HepG2 (cell line): ENCODE measurements at regions not wholly inside any gene's neighbourhood (a gene's known extent, or its start where the extent isn't known, plus 50 kb on each side); places are given as distances from the start of the nearest gene placed in this dataset.

ENCODE experiments used
- ATAC-seq: fragments of 200-7000 bp; cut with Tn5 transposase; 3 replicates; pipeline ENCODE4 v1.9.1; 2020; ENCODE audit warnings: mild to moderate bottlenecking, moderate library complexity
- BruUV-seq: library from RNA; stranded (reverse); fragments of 400-500 nt; replicated peaks from 2 replicates; lab custom pipeline; 2021; lab: Mats Ljungman, UMichigan
- CTCF ChIA-PET: fragments of 300-600 bp; formaldehyde crosslinking; extraction: SDS; loops from one replicate; lab custom pipeline; 2021; ENCODE audit warnings: low total read pairs, inconsistent platforms, low intra/inter-chr PET ratio; lab: Yijun Ruan, JAX
- POLR2A ChIA-PET: fragments of 350-600 bp; sonication (Branson Sonifier 250); formaldehyde crosslinking; loops from one replicate; lab custom pipeline; 2020; ENCODE audit warnings: antibody characterized with exemption, inconsistent platforms; lab: Yijun Ruan, JAX
- DNase-seq: peaks from one replicate; pipeline ENCODE4 v3.0.0-alpha.2; 2015; ENCODE audit warnings: low spot score
- FAIRE-seq: peaks from 3 replicates; lab custom pipeline; 2011; peaks lifted over from hg19 to GRCh38; lab: Jason Lieb, UNC
- H2AFZ ChIP-seq: one replicate; pipeline ENCODE4 v1.6.1; 2011; ENCODE audit warnings: low read length, inconsistent platforms
- H3K27ac ChIP-seq: fragments of 300-600 bp; 3 replicates; pipeline ENCODE4 v1.8.0; 2011; ENCODE audit warnings: mixed run types, mild to moderate bottlenecking, mixed read lengths, low read length, inconsistent platforms; ENCODE audit not compliant: insufficient read depth; ENCODE audit errors: extremely low read length
- H3K27me3 ChIP-seq, 2 experiments: fragments of 200-600 bp in 1 of 2; 2 replicates in 1 of 2; 3 replicates in 1 of 2; pipeline versions ENCODE4 v1.6.0 to v1.8.0; 2011; ENCODE audit warnings: low read length in 2 of 2, mild to moderate bottlenecking in 2 of 2, moderate library complexity in 2 of 2, inconsistent platforms in 1 of 2; ENCODE audit not compliant: insufficient read depth in 2 of 2, control insufficient read depth in 1 of 2
- H3K36me3 ChIP-seq, 2 experiments: fragments of 200-600 bp in 1 of 2; replicated peaks in 1 of 2; 2 replicates in 1 of 2; 3 replicates in 1 of 2; pipeline versions ENCODE4 v1.5.1 to v1.8.0; 2011; ENCODE audit warnings: low read length in 2 of 2, inconsistent platforms in 1 of 2; ENCODE audit not compliant: insufficient read depth in 2 of 2, control insufficient read depth in 1 of 2
- H3K4me1 ChIP-seq: 2 replicates; pipeline ENCODE4 v1.5.1; 2012; ENCODE audit warnings: low read length, inconsistent platforms; ENCODE audit not compliant: insufficient read depth
- H3K4me2 ChIP-seq: 2 replicates; pipeline ENCODE4 v1.6.0; 2011; ENCODE audit warnings: low read depth, low read length, inconsistent platforms
- H3K4me3 ChIP-seq, 3 experiments: fragments of 200-600 bp in 1 of 3; sonication (generic), shearing (Covaris generic) in 1 of 3; replicated peaks in 1 of 3; 2 replicates each; pipeline ENCODE4 v1.5.1; 2011 to 2016; ENCODE audit warnings: low read length in 3 of 3, inconsistent platforms in 2 of 3, low read depth in 2 of 3, mild to moderate bottlenecking in 2 of 3, control low read depth in 1 of 3, mixed read lengths in 1 of 3; ENCODE audit not compliant: insufficient read depth in 1 of 3
- H3K79me2 ChIP-seq: one replicate; pipeline ENCODE4 v1.6.1; 2011; ENCODE audit warnings: low read length, inconsistent platforms; ENCODE audit not compliant: insufficient read depth
- H3K9ac ChIP-seq: 2 replicates; pipeline ENCODE4 v1.6.0; 2011; ENCODE audit warnings: mild to moderate bottlenecking, low read depth, low read length, inconsistent platforms; ENCODE audit not compliant: insufficient read depth
- H3K9me3 ChIP-seq: 2 replicates; pipeline ENCODE4 v1.5.1; 2012; ENCODE audit warnings: mild to moderate bottlenecking, low read length
- H4K20me1 ChIP-seq: 2 replicates; pipeline ENCODE4 v1.6.0; 2011; ENCODE audit warnings: inconsistent platforms, mild to moderate bottlenecking, low read length, moderate library complexity; ENCODE audit not compliant: insufficient read depth
- BCL3 ChIP-seq: sonication (generic); formaldehyde crosslinking; IDR thresholded peaks from 2 replicates; pipeline ENCODE4 v1.5.1; 2020; ENCODE audit warnings: mild to moderate bottlenecking, missing genetic modification reagents, moderate library complexity
- BCLAF1 ChIP-seq: fragments of 450-650 bp; IDR thresholded peaks from 2 replicates; pipeline ENCODE4 v1.6.1; 2017; ENCODE audit warnings: mild to moderate bottlenecking
- DPF2 ChIP-seq: sonication (generic); formaldehyde crosslinking; IDR thresholded peaks from 2 replicates; pipeline ENCODE4 v1.4.0; 2020; ENCODE audit warnings: mild to moderate bottlenecking, low read depth, missing genetic modification reagents, borderline replicate concordance
- HOMEZ ChIP-seq: IDR thresholded peaks from 2 replicates; pipeline ENCODE4 v1.6.1; 2016; ENCODE audit warnings: low read depth
- KDM4B ChIP-seq: sonication (generic); formaldehyde crosslinking; IDR thresholded peaks from 2 replicates; pipeline ENCODE4 v1.4.0; 2020; ENCODE audit warnings: missing genetic modification reagents
- SOX5 ChIP-seq: IDR thresholded peaks from 2 replicates; pipeline ENCODE4 v1.6.1; 2016; ENCODE audit warnings: borderline replicate concordance
- ZNF451 ChIP-seq: sonication (generic); formaldehyde crosslinking; IDR thresholded peaks from 2 replicates; pipeline ENCODE4 v1.5.0; 2020; ENCODE audit warnings: mild to moderate bottlenecking, missing genetic modification reagents
- ZNF563 ChIP-seq: sonication (generic); formaldehyde crosslinking; IDR thresholded peaks from 2 replicates; pipeline ENCODE4 v1.8.0; 2022; ENCODE audit warnings: mild to moderate bottlenecking, moderate library complexity, missing genetic modification reagents
- ZNF740 ChIP-seq: sonication (generic); formaldehyde crosslinking; IDR thresholded peaks from 2 replicates; pipeline ENCODE4 v1.4.0; 2020; ENCODE audit warnings: missing genetic modification reagents
- WGBS: methylation state at CpG from one replicate; pipeline ENCODE4 v1.1.6; 2017; ENCODE audit warnings: low lambda C conversion rate; 5-methylcytosine and 5-hydroxymethylcytosine counted together
- in situ Hi-C: cut with HindIII; loops from 2 replicates; pipeline ENCODE4 v1.10.0; 2017; ENCODE audit warnings: low pct_unique_long_range_greater_than_20kb; ENCODE audit not compliant: extremely low pct_ligation_motif_present
- intact Hi-C: fragments of 100-400 bp; cut with micrococcal nuclease; formaldehyde crosslinking; loops from one replicate; pipeline ENCODE4 v1.10.0; 2022; ENCODE audit not compliant: unreplicated experiment

GRCh38 chr10:111458256-111458655 is 381.4 kb downstream of the ADRA2A start:
- Histone ChIP-seq H3K36me3 (no peaks in the 10 kb centered on the region), H3K9me3 (peaks cover 13% of the 10 kb centered on the region), H3K4me2 (no peak overlapping the region), H4K20me1 (no peaks in the 10 kb centered on the region), H3K9ac (no peak overlapping the region), H3K79me2 (no peaks in the 10 kb centered on the region), H3K4me3 (no peak overlapping the region)
- CTCF ChIA-PET = no interaction called here
- 0% methylated on average over 1 of the region's 1 CpG for WGBS
- no peak for ATAC-seq
- DNase-seq = no peak
- POLR2A ChIA-PET = no interaction called here
- no peak for FAIRE-seq
- no peak for TF ChIP-seq DPF2 (CRISPR knock-in tag)
- no peak for TF ChIP-seq ZNF563 (CRISPR knock-in tag)
- no peak for TF ChIP-seq BCLAF1
- TF ChIP-seq ZNF451 (CRISPR knock-in tag) = no peak
- no peak for TF ChIP-seq SOX5 (CRISPR knock-in tag)
- TF ChIP-seq ZNF740 = no peak
- TF ChIP-seq KDM4B (CRISPR knock-in tag) = no peak
- no peak for TF ChIP-seq HOMEZ (CRISPR knock-in tag)
- TF ChIP-seq BCL3 (CRISPR knock-in tag) = no peak
- TF ChIP-seq, all 625 proteins: peak for 0
- Histone ChIP-seq H3K27me3 (no peaks in the 10 kb centered on the region), H3K27ac (no peak overlapping the region), H3K4me1 (no peaks in the 10 kb centered on the region), H2AFZ (no peak overlapping the region)
- intact Hi-C loops = no loop called here
- in situ Hi-C loops = no loop called here
- BruUV-seq = no TSS peak
